ENCODE measurements at regions not wholly inside any gene's neighbourhood (a gene's known extent, or its start where the extent isn't known, plus 50 kb on each side); places are given as distances from the start of the nearest gene placed in this dataset.

GRCh38 chr2:61588566-61588965 lies 50.4 kb upstream of the XPO1 start:
- Mint-ChIP-seq H3K27ac (no peak overlapping the region), H3K27me3 (ENCODE audit: insufficient read depth) (no peaks in the 10 kb centered on the region), H3K4me3 (no peak overlapping the region), H3K9me3 (peaks cover 6% of the 10 kb centered on the region), H3K36me3 (ENCODE audit: low read depth) (no peaks in the 10 kb centered on the region), H3K4me1 (no peaks in the 10 kb centered on the region)
- H3K9ac ChIP-seq (ENCODE audit: extremely low read depth, low read length, poor library complexity, severe bottlenecking): no peak overlapping the region
- no peaks in the 10 kb centered on the region for H3K36me3 ChIP-seq (ENCODE audit: control insufficient read depth, insufficient read depth, low read length)
- no peak for DNase-seq
- no peak overlapping the region for H3K4me3 ChIP-seq (ENCODE audit: low read length)
- H3K27ac ChIP-seq (ENCODE audit: low read depth, low read length): no peak overlapping the region
- TF ChIP-seq, protein P1, sequence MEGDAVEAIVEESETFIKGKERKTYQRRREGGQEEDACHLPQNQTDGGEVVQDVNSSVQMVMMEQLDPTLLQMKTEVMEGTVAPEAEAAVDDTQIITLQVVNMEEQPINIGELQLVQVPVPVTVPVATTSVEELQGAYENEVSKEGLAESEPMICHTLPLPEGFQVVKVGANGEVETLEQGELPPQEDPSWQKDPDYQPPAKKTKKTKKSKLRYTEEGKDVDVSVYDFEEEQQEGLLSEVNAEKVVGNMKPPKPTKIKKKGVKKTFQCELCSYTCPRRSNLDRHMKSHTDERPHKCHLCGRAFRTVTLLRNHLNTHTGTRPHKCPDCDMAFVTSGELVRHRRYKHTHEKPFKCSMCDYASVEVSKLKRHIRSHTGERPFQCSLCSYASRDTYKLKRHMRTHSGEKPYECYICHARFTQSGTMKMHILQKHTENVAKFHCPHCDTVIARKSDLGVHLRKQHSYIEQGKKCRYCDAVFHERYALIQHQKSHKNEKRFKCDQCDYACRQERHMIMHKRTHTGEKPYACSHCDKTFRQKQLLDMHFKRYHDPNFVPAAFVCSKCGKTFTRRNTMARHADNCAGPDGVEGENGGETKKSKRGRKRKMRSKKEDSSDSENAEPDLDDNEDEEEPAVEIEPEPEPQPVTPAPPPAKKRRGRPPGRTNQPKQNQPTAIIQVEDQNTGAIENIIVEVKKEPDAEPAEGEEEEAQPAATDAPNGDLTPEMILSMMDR (conservative IDR thresholded peaks at IDR 0.05): no peak
- H3K27me3 ChIP-seq (ENCODE audit: control insufficient read depth, insufficient read depth, low read length, poor library complexity, severe bottlenecking): no peaks in the 10 kb centered on the region
- peaks cover 6% of the 10 kb centered on the region for H3K9me3 ChIP-seq (ENCODE audit: control insufficient read depth, low read length)
- H3K4me1 ChIP-seq (ENCODE audit: control insufficient read depth, insufficient read depth, low read length): no peaks in the 10 kb centered on the region
- WGBS, 2 experiments (ENCODE audit: insufficient coverage in 1 of 2, insufficient read length in 1 of 2): 87 to 100% methylated on average over 1 to 2 of the region's 2 CpGs
